ENCODE measurements at regions not wholly inside any gene's neighbourhood (a gene's known extent, or its start where the extent isn't known, plus 50 kb on each side); places are given as distances from the start of the nearest gene placed in this dataset.

- no peak for TF ChIP-seq POLR2A (IDR thresholded peaks at IDR 0.05; ENCODE audit: low read depth, low read length)
- TF ChIP-seq, protein P1, sequence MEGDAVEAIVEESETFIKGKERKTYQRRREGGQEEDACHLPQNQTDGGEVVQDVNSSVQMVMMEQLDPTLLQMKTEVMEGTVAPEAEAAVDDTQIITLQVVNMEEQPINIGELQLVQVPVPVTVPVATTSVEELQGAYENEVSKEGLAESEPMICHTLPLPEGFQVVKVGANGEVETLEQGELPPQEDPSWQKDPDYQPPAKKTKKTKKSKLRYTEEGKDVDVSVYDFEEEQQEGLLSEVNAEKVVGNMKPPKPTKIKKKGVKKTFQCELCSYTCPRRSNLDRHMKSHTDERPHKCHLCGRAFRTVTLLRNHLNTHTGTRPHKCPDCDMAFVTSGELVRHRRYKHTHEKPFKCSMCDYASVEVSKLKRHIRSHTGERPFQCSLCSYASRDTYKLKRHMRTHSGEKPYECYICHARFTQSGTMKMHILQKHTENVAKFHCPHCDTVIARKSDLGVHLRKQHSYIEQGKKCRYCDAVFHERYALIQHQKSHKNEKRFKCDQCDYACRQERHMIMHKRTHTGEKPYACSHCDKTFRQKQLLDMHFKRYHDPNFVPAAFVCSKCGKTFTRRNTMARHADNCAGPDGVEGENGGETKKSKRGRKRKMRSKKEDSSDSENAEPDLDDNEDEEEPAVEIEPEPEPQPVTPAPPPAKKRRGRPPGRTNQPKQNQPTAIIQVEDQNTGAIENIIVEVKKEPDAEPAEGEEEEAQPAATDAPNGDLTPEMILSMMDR (conservative IDR thresholded peaks at IDR 0.05; ENCODE audit: low read depth, low read length), result no peak
- TF ChIP-seq MAZ (IDR thresholded peaks at IDR 0.05; ENCODE audit: borderline replicate concordance, low read depth, low read length), result no peak
- no peak for TF ChIP-seq MXI1 (IDR thresholded peaks at IDR 0.05; ENCODE audit: borderline replicate concordance, low read depth, low read length)
- TF ChIP-seq CEBPB (IDR thresholded peaks at IDR 0.05; ENCODE audit: low read depth, low read length), result no peak
- no peak for TF ChIP-seq RFX5 (IDR thresholded peaks at IDR 0.05; ENCODE audit: low read depth, low read length)
- no peak for TF ChIP-seq BHLHE40 (IDR thresholded peaks at IDR 0.05; ENCODE audit: low read depth, low read length)
- TF ChIP-seq SMC3 (IDR thresholded peaks at IDR 0.05; ENCODE audit: low read depth, low read length), result no peak
- TF ChIP-seq RAD21 (IDR thresholded peaks at IDR 0.05; ENCODE audit: low read length), result no peak
- TF ChIP-seq CHD1 (IDR thresholded peaks at IDR 0.05; ENCODE audit: low read depth, low read length), result no peak
- no peak for TF ChIP-seq USF2 (IDR thresholded peaks at IDR 0.05; ENCODE audit: low read depth, low read length)
- TF ChIP-seq RCOR1 (IDR thresholded peaks at IDR 0.05; ENCODE audit: insufficient replicate concordance, low read length), result no peak
These were observed 74.7 kb downstream of the PSMG1 start for GRCh38 chr21:39108291-39109162.
